Kidney glomerular epithelial cell (primary cell): ENCODE measurements at regions not wholly inside any gene's neighbourhood (a gene's known extent, or its start where the extent isn't known, plus 50 kb on each side); places are given as distances from the start of the nearest gene placed in this dataset.

ENCODE experiments used
- DNase-seq: peaks from one replicate; lab custom pipeline; 2025; lab: John Stamatoyannopoulos, UW

DNA sequence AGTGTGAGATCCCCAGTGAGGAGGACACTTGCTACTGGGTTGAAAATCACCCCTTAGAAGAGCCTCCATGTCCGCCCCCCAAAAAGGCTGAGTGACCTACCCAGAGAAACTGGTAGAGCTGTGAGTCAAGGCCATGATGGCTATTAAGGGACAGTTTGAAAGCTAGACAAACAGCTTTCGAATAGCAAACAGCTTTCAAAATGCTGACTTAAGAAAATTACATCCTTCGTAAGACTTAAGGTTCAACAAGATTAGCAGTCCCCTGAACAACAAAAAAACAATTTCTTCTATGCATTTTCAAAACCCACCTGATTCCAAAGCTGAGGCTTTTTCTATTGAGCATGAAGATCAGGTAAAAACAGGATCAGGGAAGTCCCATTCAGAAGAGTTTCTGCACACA is 269.7 kb upstream of the SOX2 start:
- no peak for DNase-seq

DNA sequence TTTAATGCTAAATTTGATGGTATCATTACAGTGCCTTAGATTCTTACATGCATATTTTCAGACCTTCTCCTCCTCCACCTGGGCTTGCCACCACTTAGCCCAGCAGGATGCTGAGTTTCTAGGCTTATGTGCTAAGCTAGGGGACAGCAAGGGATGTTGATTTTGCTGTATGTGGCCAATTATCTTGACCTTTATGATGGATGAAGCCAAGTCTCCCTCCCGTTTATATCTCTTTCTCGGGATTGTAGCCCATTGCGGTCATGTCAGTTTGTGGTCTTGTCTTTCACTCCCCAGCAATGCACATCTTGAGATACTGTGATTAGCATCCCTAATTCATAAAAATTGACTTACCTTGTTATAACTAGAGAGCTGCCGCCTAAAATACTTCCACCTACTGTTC is 278.7 kb upstream of the SOX2 start:
- DNase-seq, result no peak

DNA sequence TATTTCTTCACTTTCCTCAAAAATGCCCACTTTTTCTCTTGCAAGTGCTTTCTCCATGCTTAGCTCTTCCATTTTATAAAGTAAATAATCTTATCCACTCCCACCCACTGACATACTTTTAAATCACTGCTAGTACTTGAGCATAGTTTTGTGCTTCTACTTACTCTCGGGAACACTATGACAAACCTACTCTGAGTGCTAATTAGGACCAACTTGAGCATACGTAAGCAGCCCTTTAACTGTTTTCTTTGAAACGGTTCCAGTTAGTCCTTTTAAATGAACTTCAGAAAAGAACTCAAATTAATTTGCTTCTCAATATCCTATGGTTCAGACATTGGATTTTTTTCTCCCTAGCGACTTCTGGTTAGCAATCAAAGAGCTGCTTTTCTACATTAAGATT is 280.0 kb upstream of the SOX2 start:
- DNase-seq, result no peak

DNA sequence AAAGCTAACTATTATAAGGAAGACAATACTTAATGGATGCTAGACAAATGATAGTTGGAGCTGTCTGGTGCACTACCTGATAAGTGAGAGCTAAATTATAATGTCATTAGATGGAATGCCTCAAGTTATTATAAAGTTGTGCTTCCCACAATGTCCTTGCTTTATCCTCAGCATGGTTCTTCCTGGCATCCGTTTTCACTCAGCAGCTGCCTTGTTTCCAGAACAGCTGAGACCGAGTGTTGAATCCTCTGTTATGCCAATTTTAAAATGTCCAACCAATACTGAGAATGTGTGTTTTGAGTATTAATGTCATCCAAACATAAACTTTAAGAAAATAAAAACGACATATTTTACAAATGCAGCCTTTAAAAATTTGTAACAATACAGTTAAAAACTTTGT is 286.7 kb upstream of the SOX2 start:
- DNase-seq, result no peak

DNA sequence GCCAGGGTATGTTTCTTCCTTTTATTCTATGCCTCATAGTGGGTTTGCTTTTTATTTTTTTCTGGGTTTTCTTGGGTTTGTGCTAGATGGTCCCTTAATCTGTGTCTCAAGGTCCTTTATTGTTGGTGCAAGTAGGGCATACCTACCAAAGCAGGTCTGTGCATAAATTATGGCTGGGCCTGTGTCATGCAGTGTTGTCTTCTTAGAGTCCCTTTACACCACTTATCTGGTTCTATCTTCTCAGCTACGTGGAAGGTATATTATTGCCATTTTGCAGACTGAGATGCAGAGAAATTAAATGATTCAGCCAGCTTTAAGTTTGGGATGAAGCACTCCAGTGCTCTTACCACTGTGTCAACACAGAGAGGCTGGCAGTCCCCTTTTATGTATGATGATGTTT is 293.5 kb upstream of the SOX2 start:
- DNase-seq, result no peak

DNA sequence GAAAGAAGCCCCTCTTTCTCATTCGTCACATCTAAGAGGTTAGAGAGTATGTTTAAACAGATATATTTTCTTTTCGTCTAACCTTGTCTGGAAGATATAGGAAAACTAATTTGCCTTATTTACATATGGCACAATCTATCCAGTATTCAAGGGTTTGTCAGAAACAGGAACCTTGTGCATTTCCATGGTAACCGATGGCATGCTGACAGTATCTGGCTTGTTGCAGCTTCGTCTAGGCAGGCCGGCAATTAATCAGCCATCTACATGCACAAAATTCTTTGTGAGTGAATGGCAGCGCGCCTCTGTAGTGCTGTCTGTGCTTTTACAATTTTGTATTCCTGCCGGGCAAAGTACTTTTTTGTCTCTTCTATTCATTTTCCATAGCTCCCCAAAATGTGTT is 294.0 kb upstream of the SOX2 start:
- no peak for DNase-seq

DNA sequence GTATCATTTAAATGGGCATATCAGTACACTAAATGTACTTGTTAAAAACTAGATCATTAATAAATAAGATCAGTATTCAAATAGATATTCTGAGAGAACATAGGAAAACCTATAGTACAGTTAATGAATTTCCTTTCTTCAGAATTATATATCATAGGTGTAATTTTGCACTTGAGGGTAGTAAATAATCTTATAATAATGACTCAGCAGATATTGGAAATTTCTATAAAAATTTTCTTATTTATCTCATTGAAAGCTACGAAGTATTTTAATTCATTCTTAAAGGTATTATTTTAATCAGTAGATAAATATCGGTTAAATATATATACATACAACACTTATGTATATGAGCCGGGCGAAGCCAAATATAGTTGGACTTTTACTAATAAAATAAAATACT is 300.9 kb upstream of the SOX2 start:
- DNase-seq, result no peak

DNA sequence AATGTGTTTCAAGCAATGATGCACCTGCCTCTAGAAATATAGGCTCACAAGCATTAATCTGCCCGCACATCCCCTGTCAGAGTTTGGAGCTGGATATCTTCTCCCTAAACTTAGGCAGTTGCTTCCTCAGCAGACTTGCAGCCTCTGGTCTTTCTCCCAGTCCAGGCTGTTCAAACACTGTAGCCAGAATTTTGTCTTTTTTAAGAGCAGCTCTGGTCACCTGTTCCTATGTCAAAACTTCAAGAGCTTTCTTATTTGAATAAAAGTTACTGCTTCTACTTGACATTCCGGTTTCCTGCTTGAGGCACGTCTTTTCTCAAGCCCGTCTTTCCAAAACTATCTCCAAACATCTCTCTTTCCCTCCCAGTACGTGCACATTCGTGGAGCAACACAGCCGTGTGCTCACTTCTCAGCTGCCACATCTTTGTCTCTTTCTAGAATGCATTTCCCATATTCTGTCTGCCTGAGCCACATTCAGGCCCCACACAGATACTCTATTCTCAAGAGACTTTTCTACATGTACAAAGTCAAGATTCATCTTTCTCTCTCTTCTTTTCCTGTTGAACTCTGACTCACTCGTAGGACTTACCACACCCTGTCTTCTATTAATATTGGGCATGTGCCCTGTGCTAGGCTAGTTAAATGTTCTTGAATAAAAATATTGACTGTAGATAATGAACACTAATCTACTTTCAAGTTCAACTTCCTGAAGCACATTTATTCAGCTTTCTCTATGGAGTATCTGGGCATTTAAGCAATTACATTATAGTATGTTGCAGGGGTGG is 307.7 kb upstream of the SOX2 start:
- DNase-seq, result no peak

DNA sequence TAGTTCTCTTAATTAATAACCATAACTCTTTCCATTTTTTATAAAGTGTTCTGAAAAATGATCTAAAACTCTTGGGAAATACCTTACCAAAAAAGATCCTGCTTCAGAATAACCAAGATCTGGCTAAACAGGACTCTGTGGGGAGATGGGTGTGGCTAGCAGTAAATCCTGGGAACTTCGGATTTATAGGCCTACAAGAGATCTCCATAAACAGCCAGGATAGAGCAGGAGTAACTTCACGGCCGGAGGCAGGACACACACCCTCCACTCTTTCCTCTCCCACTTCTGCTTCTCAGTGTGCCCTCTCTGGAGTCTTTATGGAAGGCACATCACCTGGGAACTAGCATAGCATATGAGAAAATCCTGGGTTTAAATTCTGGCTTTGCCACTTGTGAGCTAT is 309.4 kb upstream of the SOX2 start:
- DNase-seq, result no peak

DNA sequence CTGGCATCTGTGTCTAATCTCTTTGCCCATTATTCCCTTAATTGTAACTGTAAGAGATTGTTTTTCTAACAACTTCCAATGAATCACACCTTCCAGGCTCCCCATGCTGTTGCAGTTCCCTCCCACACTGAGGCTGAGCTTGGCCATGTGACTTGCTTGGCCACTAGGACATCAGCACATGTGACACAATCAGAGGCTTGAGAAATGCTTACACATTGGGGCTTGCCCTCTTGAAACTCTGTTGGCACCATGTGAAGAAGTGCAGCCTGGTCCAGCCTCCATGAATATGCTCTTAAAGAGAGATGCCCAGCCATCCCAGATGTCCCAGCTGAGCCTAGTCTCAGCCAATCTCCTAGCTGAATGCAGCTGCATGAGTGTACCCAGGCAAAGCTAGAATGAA is 326.8 kb upstream of the SOX2 start:
- no peak for DNase-seq

DNA sequence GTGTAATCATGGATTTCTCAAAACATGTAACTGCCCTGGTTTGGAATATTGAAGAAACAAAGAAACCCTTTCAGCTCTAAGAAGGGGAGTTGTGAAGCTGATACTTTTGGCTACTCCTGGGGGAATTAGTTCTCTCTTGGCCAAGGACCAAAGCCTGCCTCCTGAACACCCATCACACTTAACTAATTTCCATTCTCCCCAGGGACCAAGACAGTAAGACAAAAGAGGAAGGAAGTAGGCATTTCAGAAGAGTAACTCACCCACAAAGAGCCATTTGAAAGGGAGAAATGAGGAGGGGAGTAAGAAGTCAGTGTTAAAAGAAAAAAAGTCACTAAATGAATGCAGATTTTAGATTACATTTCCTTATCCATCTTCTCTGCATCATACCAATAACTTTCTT is 328.0 kb upstream of the SOX2 start:
- DNase-seq, result no peak

DNA sequence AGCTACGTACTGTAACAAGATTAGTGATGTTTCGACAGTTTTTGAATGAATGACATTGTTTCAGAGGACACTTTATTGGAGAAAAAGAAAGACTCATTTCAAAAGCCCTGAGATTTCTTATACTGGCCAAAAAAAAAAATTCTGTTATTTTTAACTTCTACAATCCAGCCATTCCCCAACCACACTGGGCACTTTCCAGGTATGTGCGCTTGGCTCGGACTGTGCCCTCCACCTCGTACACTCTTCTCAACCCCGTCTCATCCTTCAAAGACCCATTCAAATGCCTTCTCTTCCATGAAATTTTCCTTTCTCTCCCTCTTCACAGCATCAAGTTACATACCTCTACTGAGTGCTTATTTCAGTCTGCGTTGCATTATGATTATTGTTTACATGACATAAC is 328.5 kb upstream of the SOX2 start:
- DNase-seq, result no peak

DNA sequence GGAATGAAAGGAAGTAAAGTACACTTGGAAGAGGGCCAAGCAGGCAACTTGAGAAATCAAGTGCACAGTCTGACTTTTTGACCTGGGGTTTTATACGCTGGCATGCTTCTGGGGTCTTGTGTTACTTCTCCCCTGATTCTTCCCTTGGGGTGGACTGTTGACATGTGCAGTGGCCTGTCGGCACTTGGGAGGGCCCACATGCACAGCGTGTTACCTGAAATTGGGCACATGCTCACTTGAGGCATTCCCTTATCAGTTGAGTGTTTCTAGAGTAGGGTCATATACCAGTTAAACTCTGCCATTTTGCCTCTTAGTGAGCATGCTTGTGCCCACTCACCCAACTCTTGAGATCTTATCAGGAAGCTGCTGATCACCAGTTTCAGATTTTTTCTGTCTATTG is 329.1 kb upstream of the SOX2 start:
- DNase-seq, result no peak

DNA sequence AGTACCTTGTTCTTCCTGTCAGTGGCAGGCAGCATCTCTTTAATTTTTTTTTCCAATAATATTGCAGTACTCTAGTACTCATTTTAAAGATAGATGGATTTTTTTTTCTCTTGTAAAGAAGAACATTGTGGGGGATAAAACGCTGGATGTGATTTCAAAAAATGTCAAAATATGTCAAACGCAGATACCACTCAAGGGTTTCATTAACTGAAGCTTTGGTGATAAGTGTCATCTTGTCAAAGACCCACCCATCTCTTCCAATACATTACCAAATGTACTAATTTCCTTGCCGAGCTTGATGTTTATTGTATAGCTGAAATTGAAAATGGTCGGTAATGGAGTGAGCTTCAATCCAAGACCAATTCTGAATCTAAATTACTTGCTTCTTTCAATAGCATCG is 332.4 kb upstream of the SOX2 start:
- no peak for DNase-seq

DNA sequence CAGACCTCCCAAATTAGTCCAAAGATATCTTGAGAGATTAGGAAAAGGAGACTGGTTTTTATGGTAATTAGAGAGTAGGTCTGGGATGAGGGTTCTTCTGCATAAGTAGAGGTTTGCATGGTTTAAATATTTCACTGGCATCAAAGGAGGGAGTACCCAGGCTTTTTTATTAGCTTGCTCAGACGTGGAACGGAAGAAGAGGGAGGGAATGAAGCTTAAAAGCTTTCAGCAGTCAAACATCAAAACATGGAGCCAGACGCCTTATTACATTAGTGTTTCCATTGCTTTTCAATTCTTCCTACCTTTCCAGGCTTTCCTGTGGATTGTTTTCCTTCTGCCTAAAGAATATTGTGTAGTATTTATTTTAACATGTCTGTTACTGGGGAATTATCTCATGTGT is 342.1 kb upstream of the SOX2 start:
- no peak for DNase-seq

DNA sequence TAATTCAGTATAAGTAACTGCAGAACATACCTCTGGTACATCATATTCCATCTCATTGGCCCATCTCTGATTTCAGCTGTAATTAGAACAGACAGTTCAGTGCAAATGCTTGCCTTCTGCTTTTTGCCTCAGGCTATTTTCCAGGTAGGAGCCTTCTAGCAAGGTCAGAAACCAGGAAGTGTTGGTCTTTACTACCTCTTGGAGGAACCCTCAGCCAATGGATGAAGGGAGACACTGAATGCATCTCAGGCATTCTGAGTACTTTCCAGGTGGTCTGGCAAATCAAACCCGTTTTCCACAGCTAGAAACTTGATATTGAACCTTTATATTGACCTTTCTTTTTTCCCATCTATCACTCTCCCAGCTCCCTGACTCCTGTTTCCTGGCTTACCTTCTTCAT is 348.5 kb upstream of the SOX2 start:
- no peak for DNase-seq

DNA sequence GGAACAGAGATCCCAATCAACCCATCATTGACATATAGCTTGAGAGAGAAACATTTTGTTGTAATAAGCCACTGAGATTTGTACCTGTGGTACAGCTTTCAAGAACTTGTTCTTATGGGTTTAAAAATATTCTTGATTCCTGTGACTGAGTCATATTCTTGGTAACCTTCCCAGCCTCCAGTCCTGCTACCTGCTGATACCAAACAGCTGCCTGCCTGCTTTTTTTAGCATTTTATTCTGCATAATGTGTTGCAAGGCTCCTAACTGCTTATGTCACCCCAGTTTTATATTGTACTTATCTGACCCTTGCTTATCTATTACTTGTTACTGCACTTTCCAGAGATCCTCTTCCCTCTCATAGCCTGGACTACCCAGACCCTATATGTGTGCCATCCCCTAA is 349.3 kb upstream of the SOX2 start:
- no peak for DNase-seq

DNA sequence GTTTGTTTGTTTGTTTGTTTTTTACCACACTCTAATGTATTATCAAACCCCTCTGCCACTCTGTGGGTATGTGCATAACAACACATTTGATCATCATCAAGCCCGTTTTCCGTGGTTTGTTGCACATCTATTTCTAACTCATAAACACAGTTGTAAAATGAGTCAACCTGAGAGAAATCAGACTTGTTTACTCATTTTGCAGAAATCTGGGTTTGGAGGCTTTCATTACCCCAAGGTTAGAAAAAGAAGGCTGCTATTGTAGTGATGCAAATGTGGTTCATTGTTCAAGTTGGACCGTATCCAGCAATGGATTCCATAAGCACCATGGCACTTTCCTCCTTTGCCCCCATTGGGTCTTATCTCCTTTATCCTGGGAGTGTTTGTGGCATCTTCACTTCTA is 353.2 kb upstream of the SOX2 start:
- no peak for DNase-seq

DNA sequence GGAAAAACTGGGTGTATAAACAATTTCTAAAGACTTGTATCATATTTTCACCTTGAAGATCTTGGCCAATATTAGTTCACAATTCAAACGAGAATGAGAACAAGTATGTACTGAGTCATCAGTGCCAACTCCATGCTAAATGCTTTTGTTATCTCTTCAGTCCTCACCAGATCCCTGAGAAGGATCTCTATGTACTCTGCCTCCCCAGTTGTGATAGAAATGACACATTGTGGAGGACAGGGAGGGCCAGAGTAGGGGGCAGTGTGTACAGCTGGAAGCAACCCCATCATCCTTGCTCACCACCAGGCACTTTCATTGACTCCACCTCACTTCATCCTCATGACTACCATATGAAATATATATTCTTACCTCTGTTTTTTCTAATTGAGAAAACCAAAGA is 353.7 kb upstream of the SOX2 start:
- no peak for DNase-seq

DNA sequence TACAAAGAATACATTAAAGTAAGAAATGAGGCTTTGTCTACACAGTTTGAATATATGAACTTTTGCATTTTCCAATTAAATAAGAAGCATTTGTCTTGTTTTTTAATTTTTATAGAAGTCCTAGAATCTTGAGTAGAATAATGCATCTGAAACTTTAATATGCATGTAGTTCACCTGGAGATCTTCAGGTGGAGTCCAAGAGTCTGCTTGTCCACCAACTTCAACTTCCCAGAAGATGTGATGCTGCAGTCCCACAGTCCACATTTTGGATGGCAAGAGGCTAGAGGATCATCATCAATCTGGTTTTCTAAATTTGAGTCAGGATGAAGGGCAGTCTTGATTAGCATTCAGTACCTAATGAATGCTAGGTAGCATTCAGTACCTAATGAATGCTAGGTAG is 357.6 kb upstream of the SOX2 start:
- no peak for DNase-seq

DNA sequence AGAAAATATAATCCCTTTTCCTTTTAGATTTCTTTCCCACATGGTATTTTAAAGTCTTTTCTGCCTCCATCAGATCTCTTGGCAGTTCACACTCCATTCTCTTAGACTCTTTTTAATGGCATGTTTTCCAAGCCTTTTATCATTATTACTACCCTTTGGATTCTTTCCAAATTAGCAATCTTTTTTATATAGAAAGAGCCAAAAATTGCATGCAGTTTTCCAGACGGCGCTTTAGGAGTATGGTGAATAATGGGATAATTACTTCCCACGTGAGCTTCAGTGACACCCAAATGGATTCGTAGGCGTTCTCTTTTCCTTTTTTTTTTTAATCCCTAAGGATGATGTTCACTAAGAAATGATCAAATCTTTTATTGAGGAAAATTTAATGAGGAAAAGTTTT is 354.8 kb upstream of the DNAJC19 start:
- DNase-seq, result no peak

DNA sequence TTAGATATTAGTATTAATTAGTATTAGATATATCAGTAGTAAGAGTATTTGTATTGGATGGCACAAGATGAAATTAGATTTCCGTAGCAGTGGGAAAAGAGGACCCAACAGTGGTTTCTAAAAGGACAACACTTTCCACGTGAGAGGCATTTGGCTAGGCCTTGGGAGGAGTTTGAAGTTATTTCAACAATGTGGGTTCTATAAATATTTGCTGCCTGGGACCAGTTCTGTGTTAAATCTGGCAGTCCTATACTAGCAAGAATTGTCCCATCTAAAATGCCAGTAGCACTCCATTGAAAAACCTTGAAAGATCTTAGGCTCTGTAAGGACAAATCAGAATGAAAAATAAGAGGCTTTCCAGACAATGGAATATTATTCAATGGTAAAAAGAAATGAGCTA is 347.1 kb upstream of the DNAJC19 start:
- DNase-seq, result no peak

DNA sequence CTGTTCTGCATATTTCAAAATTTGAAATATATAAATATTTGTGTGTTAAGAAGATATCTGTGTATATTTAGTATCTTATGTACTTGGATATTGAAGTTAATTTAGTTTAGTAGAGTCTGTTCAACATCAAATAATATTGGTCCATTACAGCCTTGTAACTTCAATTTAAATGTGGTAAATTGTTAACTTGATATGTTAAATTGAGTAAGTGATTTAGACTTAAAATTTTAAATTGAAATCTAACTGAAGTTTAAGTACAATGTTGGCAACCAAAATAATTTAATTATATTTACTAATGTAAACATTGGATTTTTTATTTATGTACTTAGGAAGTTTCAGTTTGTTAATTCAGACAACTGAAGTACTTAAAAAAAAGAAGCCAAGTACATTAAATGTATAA is 343.9 kb upstream of the DNAJC19 start:
- no peak for DNase-seq

DNA sequence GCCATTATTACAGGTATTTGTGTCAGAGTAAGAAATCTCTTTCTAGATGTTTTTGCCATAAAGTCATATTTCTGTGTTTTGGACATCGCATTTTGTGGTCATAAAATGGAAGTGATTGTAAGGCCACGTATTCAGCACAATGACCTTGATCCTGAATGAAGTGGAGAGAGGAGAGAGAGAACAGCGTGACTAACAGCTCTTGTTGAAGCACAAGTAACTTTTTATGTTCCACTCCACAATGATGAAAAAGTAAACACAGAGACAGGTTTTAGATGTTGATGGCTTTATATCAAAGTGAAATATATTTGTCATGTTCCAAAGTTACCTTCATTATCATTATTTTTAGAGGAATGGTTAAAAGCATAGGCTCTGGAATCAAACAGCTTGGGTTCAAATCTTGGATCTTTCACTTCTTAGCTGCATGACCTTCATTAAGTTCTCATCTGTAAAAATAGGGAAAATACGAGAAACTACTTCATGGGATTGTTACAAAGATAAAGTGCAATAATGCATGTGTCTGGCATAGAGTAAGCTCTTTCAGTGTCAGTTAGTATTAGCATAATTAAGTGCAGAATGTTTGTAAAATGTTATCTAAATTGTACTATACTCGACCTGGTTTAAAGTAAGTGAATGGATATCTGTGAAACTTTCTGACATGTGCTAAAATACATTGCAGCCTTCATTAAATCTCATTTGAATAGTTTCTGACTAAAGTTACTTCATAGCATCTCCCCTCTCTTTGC is 341.5 kb upstream of the DNAJC19 start:
- no peak for DNase-seq
